ENCODE measurements at regions not wholly inside any gene's neighbourhood (a gene's known extent, or its start where the extent isn't known, plus 50 kb on each side); places are given as distances from the start of the nearest gene placed in this dataset.

- ATAC-seq (ENCODE audit: low read depth) (no peak), DNase-seq (no peak)
- no peak overlapping the region for H3K4me2 ChIP-seq (ENCODE audit: low read depth, low read length)
- WGBS, 2 experiments (ENCODE audit: extremely low coverage in 2 of 2, insufficient read length in 1 of 2) = 65% methylated on average over 4 of the region's 9 CpGs; no CpG with 5 or more reads in 1 of the 2 experiments
- H3K9ac ChIP-seq (ENCODE audit: low read depth, low read length) = no peak overlapping the region
- in situ Hi-C loops (cut with MboI; ENCODE audit: low sequenced_read_pairs) (no loop called here), intact Hi-C loops (cut with micrococcal nuclease) (no loop called here), dilution Hi-C loops (cut with HindIII; ENCODE audit: low sequenced_read_pairs, unreplicated experiment) (no loop called here)
- H3K23ac ChIP-seq (ENCODE audit: low read depth, low read length) = no peak overlapping the region
- H3K79me1 ChIP-seq (ENCODE audit: low read depth in 1 of 2, low read length in 2 of 2) = no peaks in the 10 kb centered on the region
- H3K4me1 ChIP-seq (ENCODE audit: control insufficient read depth, insufficient read depth, low read length) = no peaks in the 10 kb centered on the region
- ChIA-PET POLR2A (ENCODE audit: unreplicated experiment) (no interaction called here), CTCF (no interaction called here)
- H2BK120ac ChIP-seq (ENCODE audit: low read depth, low read length) = no peak overlapping the region
- H2AFZ ChIP-seq (replicated peaks; ENCODE audit: low read length, poor library complexity) = no peak overlapping the region
- no TSS peak for BruUV-seq (replicated peaks)
- H2AK9ac ChIP-seq (replicated peaks; ENCODE audit: low read depth, low read length, poor library complexity) = no peak overlapping the region
- no peaks in the 10 kb centered on the region for H3K36me3 ChIP-seq (ENCODE audit: control insufficient read depth, insufficient read depth, low read length)
- no peak overlapping the region for H3K27ac ChIP-seq (ENCODE audit: insufficient read depth, low read length)
- no peak overlapping the region for H2BK20ac ChIP-seq (ENCODE audit: low read depth, low read length)
- no peak overlapping the region for H3K4me3 ChIP-seq (ENCODE audit: insufficient read depth, low read depth, low read length)
- no peak overlapping the region for H2BK5ac ChIP-seq (ENCODE audit: low read depth, low read length, poor library complexity, severe bottlenecking)
- no peaks in the 10 kb centered on the region for H3K27me3 ChIP-seq (ENCODE audit: control insufficient read depth, insufficient read depth, low read length)
- TF ChIP-seq ELK1 (IDR thresholded peaks at IDR 0.05; ENCODE audit: borderline replicate concordance, low read depth, low read length) (no peak), CEBPB (IDR thresholded peaks at IDR 0.05; ENCODE audit: low read depth, low read length) (no peak), CTCF (conservative IDR thresholded peaks at IDR 0.05; ENCODE audit: low read depth, low read length) (no peak), RCOR1 (IDR thresholded peaks at IDR 0.05; ENCODE audit: insufficient replicate concordance, low read length) (no peak), FOS (IDR thresholded peaks at IDR 0.05; ENCODE audit: low read depth, low read length) (no peak), RFX5 (IDR thresholded peaks at IDR 0.05; ENCODE audit: low read depth, low read length) (no peak), USF2 (IDR thresholded peaks at IDR 0.05; ENCODE audit: low read depth, low read length) (no peak), POLR2A (IDR thresholded peaks at IDR 0.05; ENCODE audit: low read depth, low read length) (no peak), BHLHE40 (IDR thresholded peaks at IDR 0.05; ENCODE audit: low read depth, low read length) (no peak), NFE2L2 (IDR thresholded peaks at IDR 0.05; ENCODE audit: low read depth, low read length) (no peak), MXI1 (IDR thresholded peaks at IDR 0.05; ENCODE audit: borderline replicate concordance, low read depth, low read length) (no peak), MAFK (IDR thresholded peaks at IDR 0.05; ENCODE audit: low read depth, low read length) (no peak), MAZ (IDR thresholded peaks at IDR 0.05; ENCODE audit: borderline replicate concordance, low read depth, low read length) (no peak), SMC3 (IDR thresholded peaks at IDR 0.05; ENCODE audit: low read depth, low read length) (no peak), CHD1 (IDR thresholded peaks at IDR 0.05; ENCODE audit: low read depth, low read length) (no peak), RAD21 (IDR thresholded peaks at IDR 0.05; ENCODE audit: low read length) (no peak)
- no peak overlapping the region for H3K14ac ChIP-seq (replicated peaks; ENCODE audit: low read depth, low read length)
- H3K4ac ChIP-seq (ENCODE audit: low read depth, low read length) = no peak overlapping the region
- H4K91ac ChIP-seq (ENCODE audit: insufficient read depth, low read depth, low read length) = no peak overlapping the region
- peaks cover 56% of the 10 kb centered on the region for H3K9me3 ChIP-seq (ENCODE audit: control insufficient read depth, insufficient read depth, low read length)
- no peak overlapping the region for H3K18ac ChIP-seq (ENCODE audit: low read depth, low read length)
- no peak overlapping the region for H2BK15ac ChIP-seq (ENCODE audit: low read depth, low read length)
- H4K8ac ChIP-seq (ENCODE audit: low read depth in 2 of 2, low read length in 2 of 2) = no peak overlapping the region
- no peaks in the 10 kb centered on the region for H4K20me1 ChIP-seq (ENCODE audit: insufficient read depth, low read length)
- H3K9me1 ChIP-seq (ENCODE audit: insufficient read depth, low read length) = no peaks in the 10 kb centered on the region
- H4K5ac ChIP-seq (ENCODE audit: low read depth, low read length) = no peak overlapping the region
- H2AK5ac ChIP-seq (ENCODE audit: low read depth, low read length) = no peak overlapping the region
- H3K56ac ChIP-seq (ENCODE audit: extremely low read depth, insufficient read depth, low read length) = no peak overlapping the region
Observed at GRCh38 chr22:48503876-48504275, 1323.8 kb downstream of the BRD1 start.

Measured in IMR-90 (cell line).